HL-60/S4 treated with retinoic acid at 250 ng/mL for 4 days and 3 days (cell line): ENCODE measurements at regions not wholly inside any gene's neighbourhood (a gene's known extent, or its start where the extent isn't known, plus 50 kb on each side); places are given as distances from the start of the nearest gene placed in this dataset.
"Not testable (repeated sequence)": the region's sequence is repeated elsewhere in the genome, so short reads cannot be mapped to it uniquely, and the experiment has no call there.

ENCODE experiments used
- in situ Hi-C: fragments of 300-500 bp; cut with MboI; formaldehyde crosslinking; loops from 2 replicates; pipeline ENCODE4 v1.7.0; 2022; ENCODE audit warnings: low sequenced_read_pairs

GRCh38 chr2:172251231-172251630, 148.5 kb upstream of the DLX2 start:
- in situ Hi-C loops, result no loop called here

GRCh38 chr2:172252154-172252553, 149.5 kb upstream of the DLX2 start:
- in situ Hi-C loops, result no loop called here

- in situ Hi-C loops, result no loop called here
Observed at GRCh38 chr2:172253190-172254052, 150.7 kb upstream of the DLX2 start.

- in situ Hi-C loops, result no loop called here
Observed at GRCh38 chr2:172256886-172257285, 154.2 kb upstream of the DLX2 start.

- in situ Hi-C loops, result no loop called here
Observed at GRCh38 chr2:172259827-172260226, 157.1 kb upstream of the DLX2 start.

GRCh38 chr2:172260336-172260735, 157.6 kb upstream of the DLX2 start:
- in situ Hi-C loops, result no loop called here

GRCh38 chr2:172261292-172261691, 158.6 kb upstream of the DLX2 start:
- in situ Hi-C loops, result no loop called here

GRCh38 chr2:172262486-172262885, 159.8 kb upstream of the DLX2 start:
- in situ Hi-C loops, result no loop called here

GRCh38 chr2:172264820-172265219, 162.1 kb upstream of the DLX2 start:
- in situ Hi-C loops, result not testable (repeated sequence)

- in situ Hi-C loops, result not testable (repeated sequence)
Observed at GRCh38 chr2:172269507-172270244, 157.7 kb upstream of the ITGA6 start.

- in situ Hi-C loops, result no loop called here
Observed at GRCh38 chr2:172270278-172271079, 156.9 kb upstream of the ITGA6 start.

- in situ Hi-C loops, result no loop called here
Observed at GRCh38 chr2:172273910-172274571, 153.3 kb upstream of the ITGA6 start.

GRCh38 chr2:172275239-172275638, 152.1 kb upstream of the ITGA6 start:
- in situ Hi-C loops, result no loop called here

GRCh38 chr2:172276961-172277360, 150.4 kb upstream of the ITGA6 start:
- in situ Hi-C loops, result no loop called here

GRCh38 chr2:172278667-172279066, 148.7 kb upstream of the ITGA6 start:
- in situ Hi-C loops, result no loop called here

- in situ Hi-C loops, result no loop called here
Observed at GRCh38 chr2:172279214-172279613, 148.2 kb upstream of the ITGA6 start.

- in situ Hi-C loops, result no loop called here
Observed at GRCh38 chr2:172279813-172280212, 147.6 kb upstream of the ITGA6 start.

GRCh38 chr2:172280571-172281361, 146.6 kb upstream of the ITGA6 start:
- in situ Hi-C loops, result no loop called here

- in situ Hi-C loops, result no loop called here
Observed at GRCh38 chr2:172281648-172282570, 145.5 kb upstream of the ITGA6 start.
